Breast epithelium (tissue), 3 donors: ENCODE measurements at regions not wholly inside any gene's neighbourhood (a gene's known extent, or its start where the extent isn't known, plus 50 kb on each side); places are given as distances from the start of the nearest gene placed in this dataset.

Experiments used
- POLR2A ChIP-seq: fragments of 450-650 bp; IDR thresholded peaks from one replicate; pipeline ENCODE4 v1.6.1; 2016; ENCODE audit warnings: antibody characterized with exemption, mild to moderate bottlenecking, moderate library complexity
- POLR2AphosphoS5 ChIP-seq, 3 donors: sonication (generic); formaldehyde crosslinking; IDR thresholded peaks; one replicate each; pipeline ENCODE4 v1.6.1; 2017; ENCODE audit warnings: antibody characterized with exemption in 3 of 3
- TF ChIP-seq, protein P1 (sequence below), 3 donors: fragments of 450-650 bp; IDR thresholded peaks; one replicate each; pipeline ENCODE4 v1.5.1; 2016 to 2017; ENCODE audit warnings: antibody characterized with exemption in 3 of 3, mild to moderate bottlenecking in 3 of 3, moderate library complexity in 3 of 3

DNA sequence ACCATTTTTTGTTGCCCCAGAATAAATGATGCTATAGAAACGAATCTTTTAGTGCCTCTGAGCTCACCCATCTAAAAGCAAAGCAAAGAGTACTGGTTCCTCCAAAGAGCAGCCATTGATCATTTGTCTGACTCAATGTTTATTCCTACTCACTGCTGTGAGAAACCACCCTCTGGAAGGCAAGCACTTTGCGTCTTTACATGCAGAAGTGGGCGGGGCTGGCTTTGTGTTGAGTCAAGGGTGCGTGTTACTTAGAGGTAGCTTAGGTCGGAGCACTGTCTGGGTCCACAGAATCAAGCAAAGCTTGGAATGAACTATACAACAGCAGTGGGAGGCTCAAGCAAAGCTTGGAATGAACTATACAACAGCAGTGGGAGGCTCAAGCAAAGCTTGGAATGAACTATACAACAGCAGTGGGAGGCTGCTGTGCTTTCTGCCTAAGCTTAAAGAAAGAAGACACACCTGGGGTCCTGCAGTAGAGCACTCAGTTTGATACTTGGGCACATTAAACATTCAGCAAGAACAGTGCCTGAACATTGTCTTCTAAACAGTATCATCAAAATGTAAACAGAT lies 77.2 kb upstream of the PRICKLE1 start:
- TF ChIP-seq, protein P1, sequence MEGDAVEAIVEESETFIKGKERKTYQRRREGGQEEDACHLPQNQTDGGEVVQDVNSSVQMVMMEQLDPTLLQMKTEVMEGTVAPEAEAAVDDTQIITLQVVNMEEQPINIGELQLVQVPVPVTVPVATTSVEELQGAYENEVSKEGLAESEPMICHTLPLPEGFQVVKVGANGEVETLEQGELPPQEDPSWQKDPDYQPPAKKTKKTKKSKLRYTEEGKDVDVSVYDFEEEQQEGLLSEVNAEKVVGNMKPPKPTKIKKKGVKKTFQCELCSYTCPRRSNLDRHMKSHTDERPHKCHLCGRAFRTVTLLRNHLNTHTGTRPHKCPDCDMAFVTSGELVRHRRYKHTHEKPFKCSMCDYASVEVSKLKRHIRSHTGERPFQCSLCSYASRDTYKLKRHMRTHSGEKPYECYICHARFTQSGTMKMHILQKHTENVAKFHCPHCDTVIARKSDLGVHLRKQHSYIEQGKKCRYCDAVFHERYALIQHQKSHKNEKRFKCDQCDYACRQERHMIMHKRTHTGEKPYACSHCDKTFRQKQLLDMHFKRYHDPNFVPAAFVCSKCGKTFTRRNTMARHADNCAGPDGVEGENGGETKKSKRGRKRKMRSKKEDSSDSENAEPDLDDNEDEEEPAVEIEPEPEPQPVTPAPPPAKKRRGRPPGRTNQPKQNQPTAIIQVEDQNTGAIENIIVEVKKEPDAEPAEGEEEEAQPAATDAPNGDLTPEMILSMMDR (IDR thresholded peaks at IDR 0.05) = no peak
- TF ChIP-seq POLR2A (no peak), POLR2AphosphoS5 (IDR thresholded peaks at IDR 0.05) (no peak)
